GM21576 (cell line): ENCODE measurements at regions not wholly inside any gene's neighbourhood (a gene's known extent, or its start where the extent isn't known, plus 50 kb on each side); places are given as distances from the start of the nearest gene placed in this dataset.
"Not testable (repeated sequence)": the region's sequence is repeated elsewhere in the genome, so short reads cannot be mapped to it uniquely, and the experiment has no call there.

Source experiments
- ATAC-seq: cut with Tn5 transposase; IDR thresholded peaks from one replicate; pipeline ENCODE4 v1.9.1; 2021; ENCODE audit warnings: mild to moderate bottlenecking, moderate library complexity; ENCODE audit not compliant: unreplicated experiment

DNA sequence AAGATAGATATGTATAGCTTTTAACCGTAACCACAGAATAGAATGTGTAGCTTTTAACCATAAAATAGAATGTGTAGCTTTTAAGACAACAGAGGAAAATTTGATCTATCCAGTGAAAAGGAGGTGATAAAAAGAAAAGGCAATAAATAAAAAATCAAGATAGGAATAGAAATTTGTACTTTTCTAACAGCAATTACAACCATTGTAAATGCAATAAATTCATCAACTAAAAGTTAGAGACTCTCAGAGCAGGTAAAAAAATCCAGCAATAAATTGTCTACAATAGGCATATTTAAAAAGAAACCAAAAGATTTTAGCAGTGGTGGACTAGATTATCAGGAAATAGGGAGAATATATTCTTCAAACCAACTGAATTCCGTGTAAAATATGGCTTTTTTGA, 63.8 kb upstream of the ABHD2 start:
- ATAC-seq, result no peak

DNA sequence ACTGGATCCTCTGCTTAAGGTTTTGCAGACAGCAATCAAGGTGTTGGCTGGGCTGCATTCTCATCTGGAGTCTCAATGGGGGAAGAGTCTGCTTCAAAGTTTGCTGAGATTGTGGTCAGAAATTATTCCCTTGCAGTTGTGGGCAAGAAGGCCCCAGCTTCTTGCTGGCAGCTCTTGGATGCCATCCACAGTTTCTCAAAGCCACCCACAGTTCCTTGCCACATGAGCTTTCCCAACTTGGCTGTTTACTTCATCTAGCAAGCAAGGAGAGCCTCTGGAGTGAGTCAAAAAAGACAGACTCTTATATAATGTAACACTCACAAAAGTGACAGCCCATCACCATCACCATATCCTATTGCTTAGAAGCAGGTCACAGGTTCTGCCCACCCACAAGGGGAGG, 62.1 kb upstream of the ABHD2 start:
- ATAC-seq, result no peak

DNA sequence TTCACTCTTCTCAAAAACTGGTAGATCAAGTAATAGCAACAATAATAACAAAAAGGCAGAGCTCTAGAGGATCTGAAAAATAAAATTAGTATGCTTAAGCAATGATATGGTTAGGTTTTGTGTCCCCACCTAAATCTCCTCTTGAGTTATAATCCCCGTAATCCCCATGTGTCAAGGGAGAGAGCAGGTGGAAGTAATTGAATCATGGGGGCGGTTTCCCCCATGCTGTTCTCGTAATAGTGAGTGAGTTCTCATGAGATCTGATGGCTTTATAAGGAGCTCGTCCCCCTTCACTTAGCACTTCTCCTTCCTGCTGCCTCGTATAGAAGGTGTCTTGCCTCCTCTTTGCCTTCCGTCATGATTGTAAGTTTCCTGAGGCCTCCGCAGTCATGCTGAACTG, 60.2 kb upstream of the ABHD2 start:
- no peak for ATAC-seq

DNA sequence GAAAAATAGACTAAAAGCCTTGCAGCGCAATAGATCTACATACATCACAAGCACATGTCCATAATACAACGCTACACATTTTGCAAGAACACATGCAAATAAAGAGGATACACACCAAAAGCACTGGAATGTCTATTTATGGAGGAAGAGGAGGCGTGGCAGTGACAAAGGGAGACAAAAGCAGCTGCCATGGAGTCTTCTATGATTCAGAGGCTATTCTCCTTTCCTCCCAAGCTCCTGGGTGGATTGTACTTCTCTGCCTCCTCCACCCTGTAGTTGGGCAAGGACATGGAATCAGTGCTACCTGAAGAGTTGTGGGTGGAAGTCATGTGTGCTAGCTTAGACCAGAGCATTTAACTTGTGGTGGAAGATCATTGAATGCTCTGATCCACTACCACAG, 57.9 kb upstream of the ABHD2 start:
- ATAC-seq, result no peak

DNA sequence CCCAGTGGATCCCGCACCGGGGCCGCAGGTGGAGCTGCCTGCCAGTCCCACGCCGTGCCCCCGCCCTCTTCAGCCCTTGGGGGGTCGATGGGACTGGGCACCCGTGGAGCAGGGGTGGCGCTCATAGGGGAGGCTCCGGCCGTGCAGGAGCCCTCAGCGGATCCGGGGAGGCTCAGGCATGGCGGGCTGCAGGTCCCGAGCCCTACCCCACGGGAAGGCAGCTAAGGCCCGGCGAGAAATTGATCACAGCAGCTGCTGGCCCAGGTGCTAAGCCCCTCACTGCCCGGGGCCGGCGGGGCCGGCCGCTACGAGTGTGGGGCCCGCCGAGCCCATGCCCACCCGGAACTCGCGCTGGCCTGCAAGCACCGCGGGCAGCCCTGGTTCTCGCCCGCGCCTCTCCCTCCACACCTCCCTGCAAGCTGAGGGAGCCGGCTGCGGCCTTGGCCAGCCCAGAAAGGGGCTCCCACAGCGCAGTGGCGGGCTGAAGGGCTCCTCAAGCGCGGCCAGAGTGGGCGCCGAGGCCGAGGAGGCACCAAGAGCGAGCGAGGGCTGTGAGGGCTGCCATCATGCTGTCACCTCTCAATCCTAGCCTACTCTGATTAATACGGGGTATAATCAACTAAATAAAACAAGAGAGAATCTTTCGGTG, 56.5 kb upstream of the ABHD2 start:
- not testable (repeated sequence) for ATAC-seq

DNA sequence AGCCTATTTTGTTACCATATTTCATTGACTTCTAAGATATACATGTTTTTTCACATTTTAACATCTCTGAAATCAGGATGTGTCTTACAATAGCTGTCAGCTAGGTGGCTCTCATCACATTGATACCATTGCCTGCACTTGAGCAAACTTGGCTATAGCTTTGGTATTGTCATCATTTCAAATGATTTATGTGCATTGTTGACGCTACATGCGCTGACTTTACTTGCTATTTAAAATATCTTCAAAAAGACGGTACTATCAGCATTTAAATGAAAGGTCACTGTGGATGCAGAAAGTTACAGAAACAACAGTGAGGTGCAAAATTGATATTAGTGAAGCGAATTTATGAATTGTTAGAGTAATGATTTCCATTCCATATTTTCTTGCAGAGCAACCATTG, 54.0 kb upstream of the ABHD2 start:
- no peak for ATAC-seq

DNA sequence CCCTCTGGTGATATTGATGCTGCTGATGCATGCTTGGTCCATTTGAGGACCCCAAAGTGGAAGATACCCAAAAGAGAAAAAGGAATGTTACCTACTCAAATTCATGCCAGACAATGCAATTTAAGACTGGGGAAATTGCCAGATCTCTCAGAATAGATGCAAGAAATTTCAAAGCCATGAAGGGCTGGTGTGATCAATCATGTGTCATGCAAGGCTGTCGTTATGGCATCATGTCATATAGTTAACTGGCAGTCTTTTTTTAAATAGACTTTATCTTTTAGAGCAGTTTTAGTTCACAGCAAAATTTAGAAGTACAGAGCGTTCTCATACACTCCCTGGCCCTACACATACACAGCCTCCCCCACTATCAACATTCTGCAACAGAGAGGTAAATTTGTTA, 53.1 kb upstream of the ABHD2 start:
- no peak for ATAC-seq

DNA sequence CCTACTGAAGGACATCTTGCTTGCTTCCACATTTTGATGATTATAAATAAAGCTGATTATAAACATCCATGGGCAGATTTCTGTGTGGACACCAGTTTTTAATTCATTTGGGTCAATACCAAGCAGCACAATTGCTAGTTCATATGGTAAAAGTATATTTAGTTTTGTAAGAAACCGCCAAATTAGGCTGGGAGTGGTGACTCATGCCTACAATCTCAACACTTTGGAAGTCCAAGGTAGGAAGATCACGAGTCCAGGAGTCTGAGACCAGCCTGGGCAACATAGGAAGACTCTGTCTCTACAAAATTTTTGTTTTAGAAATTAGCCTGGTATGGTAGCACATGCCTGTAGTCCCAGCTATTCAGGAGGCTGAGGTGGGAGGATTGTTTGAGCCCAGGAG, 52.6 kb upstream of the ABHD2 start:
- no peak for ATAC-seq

DNA sequence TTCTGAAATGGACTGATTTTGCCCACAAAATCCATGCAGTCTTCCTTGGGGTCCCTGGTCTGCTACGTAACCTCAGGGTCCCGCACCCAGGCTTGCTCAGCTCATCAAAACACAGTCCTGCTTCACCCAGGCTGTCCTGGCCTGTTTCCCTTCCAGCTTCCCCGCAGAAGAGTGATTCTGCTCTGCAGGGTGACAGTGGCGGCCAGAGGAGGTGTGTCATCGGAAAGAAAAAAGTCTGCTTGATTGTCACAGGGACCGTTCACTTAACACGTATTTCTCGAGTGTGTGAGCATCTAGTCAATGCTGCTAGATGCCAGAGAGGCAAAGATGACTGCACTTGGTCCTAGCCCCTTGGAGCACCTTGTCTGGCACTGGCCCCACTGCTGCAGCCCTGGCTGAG, 50.1 kb upstream of the ABHD2 start:
- no peak for ATAC-seq
